ENCODE measurements at regions not wholly inside any gene's neighbourhood (a gene's known extent, or its start where the extent isn't known, plus 50 kb on each side); places are given as distances from the start of the nearest gene placed in this dataset.

DNA sequence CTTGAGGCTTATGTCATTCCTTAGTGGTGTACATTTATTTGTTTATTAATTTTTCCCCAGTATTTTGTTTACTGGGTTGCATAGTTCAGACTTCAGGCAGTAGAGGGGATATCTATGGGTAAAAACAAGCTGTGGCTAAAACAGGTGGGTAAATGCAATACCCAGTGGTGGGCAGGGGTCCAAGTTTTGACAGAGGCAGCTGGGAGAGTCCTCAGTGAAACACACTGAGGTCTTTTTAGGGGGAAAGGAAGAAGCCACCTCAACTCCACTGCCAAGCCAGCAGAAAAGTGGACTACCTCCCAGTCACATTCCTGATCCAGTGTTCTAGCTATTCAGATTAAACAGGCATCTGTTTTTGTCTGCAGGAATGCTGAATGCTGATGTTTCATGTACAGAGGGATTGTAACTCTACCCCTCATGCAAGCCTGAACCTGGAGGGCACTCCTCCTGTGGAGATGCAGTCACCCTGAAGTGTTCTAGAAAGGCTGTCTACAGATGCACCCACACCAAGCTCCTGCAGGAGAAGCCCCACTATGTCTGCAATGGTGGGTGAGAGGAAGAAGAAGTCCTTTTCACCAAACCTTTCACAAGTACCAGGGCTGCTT, 757.8 kb downstream of the INHBA start:
- TF ChIP-seq POLR2A (IDR thresholded peaks at IDR 0.05; ENCODE audit: low read length) (no peak), GATA1 (IDR thresholded peaks at IDR 0.05; ENCODE audit: low read depth, low read length) (no peak)

Data from erythroblast (primary cell).